Tibial nerve (tissue), 4 donors: ENCODE measurements at regions not wholly inside any gene's neighbourhood (a gene's known extent, or its start where the extent isn't known, plus 50 kb on each side); places are given as distances from the start of the nearest gene placed in this dataset.

Experiments
- EP300 ChIP-seq, 2 donors: sonication (generic); formaldehyde crosslinking; IDR thresholded peaks; one replicate each; pipeline ENCODE4 v1.6.1; 2017; ENCODE audit warnings: antibody characterized with exemption in 2 of 2, mild to moderate bottlenecking in 1 of 2
- POLR2A ChIP-seq, 2 donors: fragments of 450-650 bp; IDR thresholded peaks; one replicate each; pipeline ENCODE4 v1.6.1; 2017; ENCODE audit warnings: antibody characterized with exemption in 2 of 2, mild to moderate bottlenecking in 2 of 2, moderate library complexity in 2 of 2
- TF ChIP-seq, protein P1 (sequence below), 5 experiments: fragments of 200-600 bp in 3 of 5; fragments of 450-650 bp in 2 of 5; sonication (generic) in 3 of 5; IDR thresholded peaks; one replicate each; pipeline ENCODE4 v1.5.1; 2016 to 2019; ENCODE audit warnings: antibody characterized with exemption in 5 of 5, mild to moderate bottlenecking in 3 of 5, moderate library complexity in 2 of 5

DNA sequence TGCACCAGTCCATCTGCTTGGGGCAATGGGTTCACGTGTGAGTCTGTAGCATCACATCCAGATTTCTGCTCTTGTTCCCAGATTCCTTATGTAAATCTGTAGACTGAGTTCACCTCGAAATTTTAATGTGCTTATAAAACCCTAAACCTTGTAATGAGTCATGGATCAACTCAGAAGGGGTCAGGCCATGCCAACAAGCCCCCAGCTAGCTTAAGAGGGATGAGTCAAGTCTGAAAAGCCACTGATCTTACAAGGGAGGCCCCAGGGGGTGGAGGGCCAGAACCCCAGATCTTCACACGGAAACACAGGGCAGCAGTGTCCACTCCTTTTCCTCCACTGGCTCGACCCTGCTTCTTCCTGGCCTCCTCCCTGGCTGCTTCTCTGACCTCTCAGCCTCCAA is 399.1 kb upstream of the CDH5 start:
- TF ChIP-seq, protein P1, sequence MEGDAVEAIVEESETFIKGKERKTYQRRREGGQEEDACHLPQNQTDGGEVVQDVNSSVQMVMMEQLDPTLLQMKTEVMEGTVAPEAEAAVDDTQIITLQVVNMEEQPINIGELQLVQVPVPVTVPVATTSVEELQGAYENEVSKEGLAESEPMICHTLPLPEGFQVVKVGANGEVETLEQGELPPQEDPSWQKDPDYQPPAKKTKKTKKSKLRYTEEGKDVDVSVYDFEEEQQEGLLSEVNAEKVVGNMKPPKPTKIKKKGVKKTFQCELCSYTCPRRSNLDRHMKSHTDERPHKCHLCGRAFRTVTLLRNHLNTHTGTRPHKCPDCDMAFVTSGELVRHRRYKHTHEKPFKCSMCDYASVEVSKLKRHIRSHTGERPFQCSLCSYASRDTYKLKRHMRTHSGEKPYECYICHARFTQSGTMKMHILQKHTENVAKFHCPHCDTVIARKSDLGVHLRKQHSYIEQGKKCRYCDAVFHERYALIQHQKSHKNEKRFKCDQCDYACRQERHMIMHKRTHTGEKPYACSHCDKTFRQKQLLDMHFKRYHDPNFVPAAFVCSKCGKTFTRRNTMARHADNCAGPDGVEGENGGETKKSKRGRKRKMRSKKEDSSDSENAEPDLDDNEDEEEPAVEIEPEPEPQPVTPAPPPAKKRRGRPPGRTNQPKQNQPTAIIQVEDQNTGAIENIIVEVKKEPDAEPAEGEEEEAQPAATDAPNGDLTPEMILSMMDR (IDR thresholded peaks at IDR 0.05), result no peak
- TF ChIP-seq POLR2A (IDR thresholded peaks at IDR 0.05) (no peak), EP300 (IDR thresholded peaks at IDR 0.05) (no peak)
